ENCODE measurements at regions not wholly inside any gene's neighbourhood (a gene's known extent, or its start where the extent isn't known, plus 50 kb on each side); places are given as distances from the start of the nearest gene placed in this dataset.

DNA sequence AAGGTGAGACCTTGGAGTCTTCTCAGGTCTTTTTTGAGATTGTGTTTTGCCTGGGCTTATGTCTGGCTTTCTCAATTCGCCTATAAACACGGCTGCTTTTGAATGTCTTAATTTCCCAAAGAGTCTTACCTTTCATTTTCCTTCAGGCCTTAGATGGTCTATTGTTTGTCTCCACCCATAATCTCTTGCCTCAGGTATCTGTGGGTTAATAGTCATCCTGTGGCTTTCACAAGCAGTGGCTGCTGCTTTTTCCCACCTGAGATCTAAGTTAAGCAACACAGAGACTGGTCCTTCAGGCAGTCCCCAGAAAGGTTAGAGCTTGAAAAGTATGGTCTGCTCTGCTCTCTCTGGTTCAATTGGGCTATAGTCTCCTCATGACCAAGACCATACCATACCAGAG lies 275.3 kb downstream of the INSIG2 start:
- H3K27ac ChIP-seq, result no peak overlapping the region
- H3K9me3 ChIP-seq (ENCODE audit: control insufficient read depth, low read length), result no peaks in the 10 kb centered on the region
- no peak overlapping the region for H3K4me2 ChIP-seq (ENCODE audit: low read length)
- no peak for TF ChIP-seq CTCF (IDR thresholded peaks at IDR 0.05)
- H3K4me1 ChIP-seq, result no peaks in the 10 kb centered on the region
- no peak overlapping the region for H3K9ac ChIP-seq
- H3K27me3 ChIP-seq (ENCODE audit: control insufficient read depth, insufficient read depth, low read length), result no peaks in the 10 kb centered on the region
- no peak overlapping the region for H3K4me3 ChIP-seq (ENCODE audit: low read depth, low read length)
- H3K79me2 ChIP-seq, result no peaks in the 10 kb centered on the region
- H2AFZ ChIP-seq, result no peak overlapping the region
- H3K36me3 ChIP-seq (ENCODE audit: control insufficient read depth, insufficient read depth, low read length), result no peaks in the 10 kb centered on the region

GRCh38 chr2:118356051-118356450 lies 267.8 kb downstream of the INSIG2 start:
- Histone ChIP-seq H3K9ac (no peak overlapping the region), H3K4me1 (no peaks in the 10 kb centered on the region), H3K36me3 (ENCODE audit: control insufficient read depth, insufficient read depth, low read length) (no peaks in the 10 kb centered on the region), H2AFZ (no peak overlapping the region), H3K27me3 (ENCODE audit: control insufficient read depth, insufficient read depth, low read length) (no peaks in the 10 kb centered on the region), H3K79me2 (no peaks in the 10 kb centered on the region), H3K9me3 (ENCODE audit: control insufficient read depth, low read length) (no peaks in the 10 kb centered on the region), H3K27ac (no peak overlapping the region), H3K4me2 (ENCODE audit: low read length) (no peak overlapping the region), H3K4me3 (ENCODE audit: low read depth, low read length) (no peak overlapping the region)
- no peak for TF ChIP-seq CTCF (IDR thresholded peaks at IDR 0.05)

GRCh38 chr2:118351796-118352195 lies 263.5 kb downstream of the INSIG2 start:
- H3K79me2 ChIP-seq, result no peaks in the 10 kb centered on the region

GRCh38 chr2:118350621-118351020 lies 262.4 kb downstream of the INSIG2 start:
- Histone ChIP-seq H3K9me3 (ENCODE audit: control insufficient read depth, low read length) (peaks cover 4% of the 10 kb centered on the region), H2AFZ (no peak overlapping the region), H3K4me1 (no peaks in the 10 kb centered on the region), H3K4me3 (ENCODE audit: low read depth, low read length) (no peak overlapping the region), H3K36me3 (ENCODE audit: control insufficient read depth, insufficient read depth, low read length) (no peaks in the 10 kb centered on the region), H3K4me2 (ENCODE audit: low read length) (no peak overlapping the region), H3K27me3 (ENCODE audit: control insufficient read depth, insufficient read depth, low read length) (no peaks in the 10 kb centered on the region), H3K27ac (no peak overlapping the region), H3K9ac (no peak overlapping the region), H3K79me2 (no peaks in the 10 kb centered on the region)
- TF ChIP-seq CTCF (IDR thresholded peaks at IDR 0.05), result no peak

More at GRCh38 chr2:118351796-118352195, 263.5 kb downstream of the INSIG2 start:
- Histone ChIP-seq H3K9me3 (ENCODE audit: control insufficient read depth, low read length) (peaks cover 4% of the 10 kb centered on the region), H2AFZ (no peak overlapping the region), H3K4me1 (no peaks in the 10 kb centered on the region), H3K27ac (no peak overlapping the region), H3K4me3 (ENCODE audit: low read depth, low read length) (no peak overlapping the region), H3K36me3 (ENCODE audit: control insufficient read depth, insufficient read depth, low read length) (no peaks in the 10 kb centered on the region), H3K4me2 (ENCODE audit: low read length) (no peak overlapping the region), H3K9ac (no peak overlapping the region), H3K27me3 (ENCODE audit: control insufficient read depth, insufficient read depth, low read length) (no peaks in the 10 kb centered on the region)
- no peak for TF ChIP-seq CTCF (IDR thresholded peaks at IDR 0.05)

GRCh38 chr2:118349365-118349764 lies 261.1 kb downstream of the INSIG2 start:
- peaks cover 4% of the 10 kb centered on the region for H3K9me3 ChIP-seq (ENCODE audit: control insufficient read depth, low read length)
- no peak overlapping the region for H3K4me2 ChIP-seq (ENCODE audit: low read length)
- no peaks in the 10 kb centered on the region for H3K27me3 ChIP-seq (ENCODE audit: control insufficient read depth, insufficient read depth, low read length)
- TF ChIP-seq CTCF (IDR thresholded peaks at IDR 0.05), result no peak
- H3K79me2 ChIP-seq, result no peaks in the 10 kb centered on the region
- no peaks in the 10 kb centered on the region for H3K36me3 ChIP-seq (ENCODE audit: control insufficient read depth, insufficient read depth, low read length)
- no peaks in the 10 kb centered on the region for H3K4me1 ChIP-seq
- no peak overlapping the region for H2AFZ ChIP-seq
- no peak overlapping the region for H3K27ac ChIP-seq
- no peak overlapping the region for H3K9ac ChIP-seq
- H3K4me3 ChIP-seq (ENCODE audit: low read depth, low read length), result no peak overlapping the region

All from parathyroid adenoma (tissue), 2 donors.